Forelimb muscle (tissue), 1 donor: ENCODE measurements at regions not wholly inside any gene's neighbourhood (a gene's known extent, or its start where the extent isn't known, plus 50 kb on each side); places are given as distances from the start of the nearest gene placed in this dataset.
"Not testable (repeated sequence)": the region's sequence is repeated elsewhere in the genome, so short reads cannot be mapped to it uniquely, and the experiment has no call there.

Experiments
- DNase-seq: peaks from one replicate; pipeline ENCODE4 v3.0.0-alpha.2; 2013; ENCODE audit warnings: low read depth

DNA sequence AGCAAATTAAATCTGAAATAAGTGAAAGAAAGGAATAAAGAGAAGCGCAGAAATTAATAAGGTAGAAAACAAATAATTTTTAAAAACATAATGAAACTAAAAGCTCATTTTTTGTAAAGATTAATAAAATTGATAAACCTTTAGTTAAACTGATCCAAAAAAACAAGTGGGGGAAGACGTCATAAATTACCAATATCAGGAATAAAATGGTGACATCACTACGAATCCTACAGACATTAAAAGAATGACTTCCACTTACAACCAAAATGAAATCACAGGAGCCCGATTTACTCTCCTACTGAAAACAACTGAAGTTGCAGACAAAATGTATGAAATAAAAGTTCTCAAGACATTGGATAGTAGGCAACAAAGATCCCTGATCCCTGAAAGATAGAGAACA lies 68.1 kb upstream of the IFFO2 start:
- no peak for DNase-seq

DNA sequence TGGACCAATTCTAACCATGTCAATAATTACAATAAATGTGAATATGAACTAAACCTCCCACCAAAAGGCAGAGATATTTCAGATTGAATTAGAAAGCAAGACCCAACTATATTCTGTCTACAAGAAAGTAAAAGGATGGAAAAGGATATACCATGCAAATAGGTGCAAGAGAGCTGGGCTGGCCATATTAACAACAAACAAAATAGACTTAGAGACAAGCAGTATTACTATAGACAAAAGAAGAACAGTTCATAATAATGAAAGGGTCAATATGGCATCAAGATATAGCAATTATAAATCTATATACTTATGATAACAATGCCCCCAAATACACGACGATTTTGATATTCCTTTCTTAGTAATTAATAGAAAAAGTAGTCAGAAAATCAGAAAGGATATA lies 67.3 kb upstream of the IFFO2 start:
- DNase-seq = no peak

DNA sequence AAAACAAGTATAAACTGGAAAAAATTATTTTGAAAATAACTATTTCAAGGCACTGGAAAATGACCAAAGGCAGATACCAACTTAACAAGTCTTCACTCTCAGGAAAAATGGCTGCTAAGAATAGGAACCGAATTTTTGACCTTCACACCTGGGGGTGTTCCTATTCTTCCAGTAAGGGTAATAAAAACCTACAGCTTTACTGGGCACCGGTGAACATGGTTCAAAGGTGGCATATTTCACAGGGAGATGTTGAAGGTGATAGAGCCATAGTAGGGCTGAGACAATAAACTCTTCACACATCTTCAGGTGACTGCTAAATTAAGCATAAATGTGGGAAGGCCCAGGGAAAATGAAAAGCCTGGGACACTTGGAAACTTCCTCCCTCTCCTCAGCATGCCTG lies 65.4 kb upstream of the IFFO2 start:
- DNase-seq = no peak

DNA sequence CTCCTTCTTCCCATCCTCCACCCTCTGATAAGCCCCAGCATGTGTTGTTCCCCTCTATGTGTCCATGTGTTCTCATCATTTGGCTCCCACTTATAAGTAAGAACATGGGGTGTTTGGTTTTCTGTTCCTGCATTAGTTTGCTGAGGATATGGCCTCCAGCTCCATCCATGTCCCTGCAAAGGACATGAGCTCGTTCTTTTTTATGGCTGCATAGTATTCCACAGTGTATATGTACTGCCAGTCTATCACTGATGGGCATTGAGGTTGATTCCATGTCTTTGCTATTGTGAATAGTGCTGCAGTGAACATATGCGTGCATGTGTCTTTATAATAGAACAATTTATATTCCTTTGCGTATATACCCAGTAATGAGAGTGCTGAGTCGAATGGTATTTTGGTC lies 62.8 kb upstream of the IFFO2 start:
- DNase-seq = not testable (repeated sequence)

DNA sequence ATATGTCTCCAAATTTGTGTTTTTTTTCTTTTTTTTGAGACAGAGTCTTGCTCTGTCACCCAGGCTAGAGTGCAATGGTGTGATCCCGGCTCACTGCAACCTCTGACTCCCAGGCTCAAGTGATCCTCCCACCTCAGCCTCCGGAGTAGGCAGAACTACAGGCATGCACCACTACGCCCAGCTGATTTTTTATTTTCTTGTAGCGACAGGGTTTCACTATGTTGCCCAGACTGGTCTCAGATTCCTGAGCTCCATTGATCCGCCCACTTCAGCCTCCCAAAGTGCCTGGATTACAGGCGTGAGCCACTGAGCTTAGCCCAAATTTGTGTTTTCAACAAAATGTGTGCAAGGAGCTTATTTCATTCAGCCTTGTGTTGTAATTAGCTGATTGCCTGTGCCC lies 59.0 kb upstream of the IFFO2 start:
- no peak for DNase-seq

DNA sequence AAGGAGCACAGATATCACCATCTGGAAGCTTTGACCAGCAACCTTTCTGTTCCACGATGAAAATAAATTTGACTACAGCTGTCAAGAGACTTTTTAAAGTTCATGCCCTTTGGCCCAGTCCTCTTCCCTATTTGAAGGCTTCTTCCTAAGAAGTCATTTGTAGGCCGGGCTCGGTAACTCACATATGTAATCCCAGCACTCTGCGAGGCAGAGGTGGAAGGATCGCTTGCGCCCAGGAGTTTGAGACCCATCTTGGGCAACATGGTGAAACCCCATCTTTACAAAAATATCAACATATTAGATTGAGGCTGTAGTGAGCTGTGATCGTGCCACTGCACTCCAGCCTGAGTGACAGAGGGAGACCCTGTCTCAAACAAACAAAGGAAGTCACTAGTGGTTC lies 58.3 kb upstream of the IFFO2 start:
- DNase-seq = no peak

DNA sequence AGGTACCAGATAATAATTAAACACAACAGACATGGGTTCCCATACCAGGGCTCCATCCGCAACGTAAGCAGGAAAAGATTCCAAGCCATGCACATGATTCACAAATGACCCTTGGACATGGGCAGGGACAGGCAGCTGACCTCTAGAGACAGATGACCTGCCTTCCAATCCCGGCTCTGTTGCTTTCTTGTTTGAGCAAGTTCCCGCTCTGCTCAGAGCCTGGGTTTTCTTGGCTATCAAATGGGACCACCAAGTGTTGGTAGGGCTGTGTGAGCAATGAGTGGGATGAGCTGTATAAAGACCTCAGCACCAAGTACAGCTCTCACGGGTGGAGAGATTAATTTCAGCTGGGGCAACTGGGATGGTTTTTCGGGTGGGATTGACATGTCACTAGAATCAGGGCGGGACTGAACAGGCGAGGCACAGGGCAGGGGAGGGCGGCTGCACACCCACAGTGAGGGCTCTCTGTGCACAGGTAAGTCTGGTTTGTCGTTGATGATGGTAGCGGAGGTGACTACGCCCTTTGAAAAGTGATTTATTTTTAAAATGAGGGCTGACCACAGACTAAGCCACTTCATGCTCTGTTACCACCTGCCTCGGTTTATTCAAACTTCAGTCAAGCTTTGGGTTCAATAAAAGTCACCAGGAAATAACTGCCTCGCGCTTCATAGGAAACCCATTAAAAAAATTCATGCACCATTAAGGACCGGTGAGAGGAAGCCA lies 57.5 kb upstream of the IFFO2 start:
- DNase-seq = no peak

DNA sequence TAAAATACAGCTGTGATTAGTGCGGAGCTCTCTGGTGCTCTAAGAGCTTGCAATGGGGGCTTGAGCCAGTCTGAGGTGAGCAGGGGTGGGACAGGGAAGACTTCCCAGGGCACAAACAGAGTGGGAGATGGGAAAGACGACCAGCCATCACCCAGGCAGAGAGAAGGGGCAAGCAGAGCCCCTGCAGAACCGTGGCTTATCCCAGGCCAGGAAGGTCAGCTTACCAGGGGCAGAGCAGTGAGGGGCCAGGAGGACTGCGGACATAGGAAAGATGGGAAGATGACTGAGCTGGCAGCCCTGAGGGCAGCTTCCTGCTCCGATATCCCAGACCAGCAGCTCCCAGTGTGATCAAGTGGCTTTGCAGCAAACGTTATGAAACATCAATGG lies 55.4 kb upstream of the IFFO2 start:
- no peak for DNase-seq

DNA sequence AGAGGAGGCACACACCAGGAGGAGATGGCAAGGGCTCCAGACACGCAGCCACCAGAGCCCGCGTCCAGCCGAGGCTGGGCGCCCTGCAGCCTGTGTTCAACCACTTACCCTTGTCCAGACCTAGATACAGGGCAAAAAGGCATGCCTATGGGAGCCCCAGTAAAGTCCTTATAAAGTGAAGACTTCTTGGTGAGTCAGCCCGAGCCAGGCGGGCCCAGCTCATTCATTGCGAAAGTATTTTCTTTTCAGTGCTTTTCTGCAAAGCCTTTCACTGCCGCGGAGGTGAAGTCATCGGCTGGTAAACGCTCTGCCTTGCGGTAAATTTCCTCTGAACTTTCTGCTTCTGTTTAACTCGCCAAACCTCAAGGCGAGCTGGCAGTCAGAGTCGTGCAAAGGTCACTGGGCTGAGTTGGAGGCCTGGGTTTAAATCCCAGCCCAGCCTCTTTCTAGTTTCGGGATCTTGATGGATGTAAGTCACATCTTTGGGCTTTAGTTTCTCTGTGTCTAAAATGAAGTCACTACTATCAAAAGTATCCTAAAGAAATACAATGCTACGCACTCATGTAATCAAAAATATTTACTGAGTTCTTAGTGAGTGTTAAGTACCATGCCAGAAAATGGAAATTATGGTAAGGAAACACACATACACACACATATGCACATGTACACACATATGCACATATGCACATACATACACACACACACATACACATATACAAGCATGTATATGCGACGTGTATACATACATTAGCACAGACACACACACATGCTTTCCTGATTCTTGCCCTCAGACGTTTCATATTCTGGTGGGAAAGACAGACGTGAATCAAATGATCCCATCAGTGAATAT lies 54.7 kb upstream of the IFFO2 start:
- DNase-seq = peak; percentile 11

DNA sequence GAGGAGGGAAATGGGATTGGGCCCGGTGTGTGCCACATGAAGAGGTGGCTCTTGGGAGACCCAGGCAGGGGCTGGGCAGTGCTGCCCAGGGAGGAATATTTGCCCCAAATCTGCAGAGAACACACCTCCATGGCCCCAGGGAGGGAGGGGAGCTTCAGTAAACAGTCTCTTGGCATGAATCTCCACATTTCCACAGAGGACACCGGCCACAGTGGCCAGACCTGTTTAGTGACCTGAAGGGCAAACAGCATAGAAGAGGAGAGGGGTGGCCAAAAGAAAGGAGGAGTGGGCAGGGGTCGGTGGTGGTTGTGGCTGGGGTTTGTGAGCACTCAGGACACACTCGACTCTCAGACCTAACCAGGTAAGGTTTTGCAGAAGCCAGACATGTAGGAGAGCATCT lies 54.0 kb upstream of the IFFO2 start:
- DNase-seq = no peak

DNA sequence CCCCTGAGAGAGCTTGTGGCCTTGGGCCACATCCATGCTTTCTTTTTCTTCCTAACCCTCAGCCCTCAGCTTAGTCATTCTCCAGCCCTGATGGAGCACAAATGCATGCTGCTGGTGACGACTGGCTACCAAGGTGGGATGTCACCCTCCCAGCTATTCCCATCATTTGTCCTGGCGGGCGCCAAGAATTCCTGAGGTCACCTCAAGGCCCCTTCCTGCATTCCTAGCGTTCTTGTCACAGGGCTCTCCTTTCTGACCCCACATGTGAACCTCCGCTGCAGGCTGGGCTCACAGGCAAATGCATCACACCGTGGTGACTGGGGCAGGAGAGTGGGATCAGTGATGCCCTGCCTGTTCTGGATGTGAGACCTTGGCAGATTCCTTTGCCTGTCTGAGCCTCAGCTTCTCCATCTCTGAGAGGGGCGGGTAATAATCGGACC lies 53.4 kb upstream of the IFFO2 start:
- no peak for DNase-seq

DNA sequence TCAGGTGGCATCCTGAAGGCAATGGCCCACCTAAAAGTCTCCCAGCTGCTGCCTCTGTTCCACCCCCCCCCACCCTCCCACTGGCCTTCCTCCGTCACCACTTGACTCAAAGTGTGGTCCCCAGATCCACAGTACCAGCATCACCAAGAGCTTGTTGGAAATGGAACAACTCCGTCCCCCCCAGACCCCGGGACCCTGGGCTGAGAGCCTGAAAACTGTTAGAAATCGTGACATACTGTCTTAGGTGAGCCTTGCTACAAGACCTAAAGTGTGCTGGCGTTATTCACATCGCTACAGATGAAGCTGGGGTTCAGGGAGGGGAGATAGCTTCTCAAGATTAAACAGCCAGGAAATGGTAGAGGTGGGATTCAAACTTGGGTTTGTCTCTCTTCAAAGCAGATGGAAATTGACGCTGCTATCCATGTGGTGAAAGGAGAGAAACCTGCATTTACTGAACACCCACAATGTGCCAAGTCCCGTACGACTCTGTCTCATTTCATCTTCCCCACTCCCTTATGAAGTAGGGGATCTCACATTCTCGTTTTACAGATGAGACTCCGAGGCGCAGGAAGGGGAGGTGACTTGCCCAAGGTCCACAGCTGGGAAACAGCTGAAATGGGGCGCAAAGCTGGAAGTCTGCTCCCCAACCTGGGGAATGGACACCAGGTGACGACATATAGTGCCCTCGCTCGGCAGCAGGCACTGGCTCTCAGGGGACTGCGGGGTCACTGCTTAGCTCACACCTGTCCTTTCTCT lies 52.8 kb upstream of the IFFO2 start:
- no peak for DNase-seq

DNA sequence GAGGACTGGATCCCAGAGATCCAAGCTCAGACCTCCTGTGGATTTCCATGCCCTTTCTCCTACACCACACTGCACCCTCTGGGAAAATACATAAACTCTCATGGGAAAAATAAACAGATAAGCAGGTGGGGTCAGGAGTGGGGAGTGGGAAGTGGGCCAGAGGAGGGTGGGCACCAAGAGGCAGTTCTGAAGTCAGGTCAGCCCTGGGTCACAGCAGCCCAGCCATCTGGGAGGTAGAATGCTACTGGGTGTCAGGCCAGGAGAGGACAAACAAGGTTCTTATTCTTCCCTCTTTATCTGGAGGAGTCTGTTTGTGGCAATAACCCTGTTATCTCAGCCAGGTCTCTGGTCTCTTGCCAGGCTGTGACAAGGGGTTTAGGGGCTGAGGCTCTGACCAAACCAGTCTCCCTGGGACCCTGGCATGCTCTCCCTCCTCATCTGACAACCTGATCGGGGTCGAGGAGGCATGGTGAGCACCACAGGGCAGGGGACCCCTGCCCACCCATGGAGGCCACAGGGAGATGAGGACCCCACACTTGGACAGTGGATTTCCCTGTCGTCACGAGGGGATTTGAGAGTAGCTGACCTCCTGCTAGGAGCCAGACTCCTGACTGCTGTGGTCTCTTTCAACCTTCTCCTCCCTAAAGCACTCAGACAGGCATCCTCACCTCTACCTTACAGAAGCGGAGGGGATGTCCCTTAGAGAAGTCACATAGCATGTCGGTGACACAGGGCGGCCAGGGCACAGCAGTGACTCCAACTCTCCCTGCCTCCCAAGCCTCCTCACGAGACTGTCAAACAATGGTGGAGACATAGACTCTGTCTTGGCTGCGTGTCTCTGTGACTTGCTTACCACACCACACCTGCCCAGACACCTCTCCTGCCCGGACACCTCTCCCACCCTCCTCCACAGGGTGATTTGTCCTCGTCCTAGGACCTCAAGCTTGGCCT lies 51.3 kb upstream of the IFFO2 start:
- DNase-seq = no peak

DNA sequence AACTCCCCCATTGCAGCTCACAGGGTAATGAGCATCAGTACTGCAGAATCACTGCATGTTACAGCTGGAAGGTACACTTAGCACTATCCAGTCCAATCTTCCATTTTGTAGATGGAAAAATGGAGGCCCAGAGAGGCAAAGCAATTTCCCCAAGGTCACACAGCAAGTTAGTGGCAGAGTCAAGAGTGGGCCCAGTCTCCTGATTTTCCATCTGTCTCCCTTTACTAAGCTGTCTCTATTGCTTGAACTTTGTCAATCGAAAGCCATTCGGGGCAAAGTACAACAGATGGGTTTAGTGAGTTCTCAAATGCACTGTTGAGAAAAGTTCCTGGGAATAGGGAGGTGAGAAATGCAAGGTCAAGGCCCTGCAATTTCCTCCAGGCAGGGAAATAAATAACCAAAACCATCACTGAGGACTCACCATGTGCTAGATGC lies 50.4 kb upstream of the IFFO2 start:
- no peak for DNase-seq
